ENCODE measurements at regions not wholly inside any gene's neighbourhood (a gene's known extent, or its start where the extent isn't known, plus 50 kb on each side); places are given as distances from the start of the nearest gene placed in this dataset.
A peak's percentile ranks its signal among the peaks of the same experiment; 100 is the strongest.
"Not testable (repeated sequence)": the region's sequence is repeated elsewhere in the genome, so short reads cannot be mapped to it uniquely, and the experiment has no call there.

GRCh38 chr20:26373066-26373465, 676.4 kb upstream of the ZNF337 start:
- not testable (repeated sequence) for DNase-seq

GRCh38 chr20:26354511-26354910, 657.9 kb upstream of the ZNF337 start:
- no peak for DNase-seq

GRCh38 chr20:26347396-26347795, 650.7 kb upstream of the ZNF337 start:
- no peak for DNase-seq

- DNase-seq, result not testable (repeated sequence)
Measured at GRCh38 chr20:26340460-26341065, 643.9 kb upstream of the ZNF337 start.

- no peak for DNase-seq
Measured at GRCh38 chr20:26324177-26324576, 627.5 kb upstream of the ZNF337 start.

- DNase-seq, result no peak
Measured at GRCh38 chr20:26315054-26315453, 618.4 kb upstream of the ZNF337 start.

GRCh38 chr20:26309720-26310119, 613.1 kb upstream of the ZNF337 start:
- not testable (repeated sequence) for DNase-seq

- DNase-seq, result no peak
Measured at GRCh38 chr20:26308961-26309360, 612.3 kb upstream of the ZNF337 start.

- DNase-seq, result no peak
Measured at GRCh38 chr20:26295006-26295405, 598.4 kb upstream of the ZNF337 start.

- DNase-seq, result not testable (repeated sequence)
Measured at GRCh38 chr20:26288379-26289061, 591.9 kb upstream of the ZNF337 start.

- no peak for DNase-seq
Measured at GRCh38 chr20:26279238-26279637, 582.6 kb upstream of the ZNF337 start.

- DNase-seq, result no peak
Measured at GRCh38 chr20:26277339-26277738, 580.7 kb upstream of the ZNF337 start.

GRCh38 chr20:26276554-26277210, 580.0 kb upstream of the ZNF337 start:
- peak; percentile 5 for DNase-seq

- not testable (repeated sequence) for DNase-seq
Measured at GRCh38 chr20:26268762-26269161, 572.1 kb upstream of the ZNF337 start.

- not testable (repeated sequence) for DNase-seq
Measured at GRCh38 chr20:26260925-26261324, 564.3 kb upstream of the ZNF337 start.

- not testable (repeated sequence) for DNase-seq
Measured at GRCh38 chr20:26252311-26252975, 555.8 kb upstream of the ZNF337 start.

GRCh38 chr20:26251376-26251775, 554.7 kb upstream of the ZNF337 start:
- not testable (repeated sequence) for DNase-seq

- DNase-seq, result not testable (repeated sequence)
Measured at GRCh38 chr20:26250249-26251114, 553.8 kb upstream of the ZNF337 start.

GRCh38 chr20:26243731-26244130, 547.1 kb upstream of the ZNF337 start:
- no peak for DNase-seq

- DNase-seq, result not testable (repeated sequence)
Measured at GRCh38 chr20:26220609-26221008, 524.0 kb upstream of the ZNF337 start.

- not testable (repeated sequence) for DNase-seq
Measured at GRCh38 chr20:26219546-26219945, 522.9 kb upstream of the ZNF337 start.

- peak; percentile 68 for DNase-seq
Measured at GRCh38 chr20:26218301-26218700, 521.6 kb upstream of the ZNF337 start.
